Type B pancreatic cell (in vitro differentiated cells): ENCODE measurements at regions not wholly inside any gene's neighbourhood (a gene's known extent, or its start where the extent isn't known, plus 50 kb on each side); places are given as distances from the start of the nearest gene placed in this dataset.

Experiments used
- DNase-seq: peaks from one replicate; pipeline ENCODE4 v3.0.0; 2021; ENCODE audit warnings: mixed read lengths; ENCODE audit not compliant: unreplicated experiment; ENCODE audit errors: extremely low spot score
- H3K27ac Mint-ChIP-seq: 2 replicates; pipeline ENCODE4 v1.8.0; 2021; ENCODE audit warnings: mild to moderate bottlenecking, mixed read lengths
- H3K27me3 Mint-ChIP-seq: 2 replicates; pipeline ENCODE4 v1.8.0; 2021; ENCODE audit warnings: mixed read lengths
- H3K36me3 Mint-ChIP-seq: 2 replicates; pipeline ENCODE4 v1.8.0; 2021; ENCODE audit warnings: mixed read lengths
- H3K4me1 Mint-ChIP-seq: one replicate; pipeline ENCODE4 v1.8.0; 2021; ENCODE audit warnings: mixed read lengths; ENCODE audit not compliant: unreplicated experiment
- H3K4me3 Mint-ChIP-seq: 2 replicates; pipeline ENCODE4 v1.8.0; 2021; ENCODE audit warnings: mild to moderate bottlenecking, mixed read lengths
- H3K9me3 Mint-ChIP-seq: 2 replicates; pipeline ENCODE4 v1.8.0; 2021; ENCODE audit warnings: mixed read lengths
- TF ChIP-seq, protein P1 (sequence below): fragments of 200-600 bp; sonication (generic); conservative IDR thresholded peaks from 2 replicates; pipeline ENCODE4 v1.5.0; 2021; ENCODE audit warnings: antibody characterized with exemption, mild to moderate bottlenecking

DNA sequence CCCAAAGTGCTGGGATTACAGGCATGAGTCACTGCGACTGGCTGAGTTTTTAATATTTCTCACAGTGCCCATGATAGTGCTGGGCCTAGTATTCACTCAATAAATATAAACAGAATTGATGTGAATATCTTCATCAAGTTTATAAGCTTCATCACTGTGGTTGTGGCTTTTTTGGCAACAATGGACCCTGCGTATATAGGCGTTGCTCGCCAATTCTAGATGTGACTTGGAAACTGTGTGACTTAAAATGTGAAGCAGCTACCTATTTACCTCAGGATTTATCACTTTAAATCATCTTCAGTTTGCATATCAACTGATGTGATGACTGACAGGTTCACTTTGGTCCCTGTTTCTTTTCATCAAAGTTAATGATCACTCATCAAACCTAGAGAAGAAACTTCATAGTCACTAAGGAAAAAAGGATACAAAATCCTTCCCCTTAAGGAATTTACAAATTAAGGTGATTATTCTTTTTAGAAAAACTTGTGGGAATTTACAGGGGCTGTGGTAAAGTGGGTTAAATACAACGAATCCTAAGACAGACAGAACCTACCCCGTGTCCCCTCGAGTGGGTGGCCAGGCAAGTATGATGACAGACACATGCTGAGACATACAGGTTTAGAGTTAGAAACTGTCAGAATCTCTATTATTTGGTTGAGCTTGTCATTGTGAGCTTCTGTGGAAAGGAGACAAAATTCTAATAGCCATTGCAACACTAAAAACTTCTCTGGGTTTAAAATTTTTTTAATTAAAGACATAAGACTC is 101.3 kb downstream of the AKAP11 start:
- H3K27me3 Mint-ChIP-seq: peaks cover 3% of the 10 kb centered on the region
- no peaks in the 10 kb centered on the region for H3K4me1 Mint-ChIP-seq
- no peak overlapping the region for H3K4me3 Mint-ChIP-seq
- no peak for DNase-seq
- H3K36me3 Mint-ChIP-seq: peaks cover 3% of the 10 kb centered on the region
- H3K27ac Mint-ChIP-seq: no peak overlapping the region
- H3K9me3 Mint-ChIP-seq: no peaks in the 10 kb centered on the region
- TF ChIP-seq, protein P1, sequence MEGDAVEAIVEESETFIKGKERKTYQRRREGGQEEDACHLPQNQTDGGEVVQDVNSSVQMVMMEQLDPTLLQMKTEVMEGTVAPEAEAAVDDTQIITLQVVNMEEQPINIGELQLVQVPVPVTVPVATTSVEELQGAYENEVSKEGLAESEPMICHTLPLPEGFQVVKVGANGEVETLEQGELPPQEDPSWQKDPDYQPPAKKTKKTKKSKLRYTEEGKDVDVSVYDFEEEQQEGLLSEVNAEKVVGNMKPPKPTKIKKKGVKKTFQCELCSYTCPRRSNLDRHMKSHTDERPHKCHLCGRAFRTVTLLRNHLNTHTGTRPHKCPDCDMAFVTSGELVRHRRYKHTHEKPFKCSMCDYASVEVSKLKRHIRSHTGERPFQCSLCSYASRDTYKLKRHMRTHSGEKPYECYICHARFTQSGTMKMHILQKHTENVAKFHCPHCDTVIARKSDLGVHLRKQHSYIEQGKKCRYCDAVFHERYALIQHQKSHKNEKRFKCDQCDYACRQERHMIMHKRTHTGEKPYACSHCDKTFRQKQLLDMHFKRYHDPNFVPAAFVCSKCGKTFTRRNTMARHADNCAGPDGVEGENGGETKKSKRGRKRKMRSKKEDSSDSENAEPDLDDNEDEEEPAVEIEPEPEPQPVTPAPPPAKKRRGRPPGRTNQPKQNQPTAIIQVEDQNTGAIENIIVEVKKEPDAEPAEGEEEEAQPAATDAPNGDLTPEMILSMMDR: no peak

DNA sequence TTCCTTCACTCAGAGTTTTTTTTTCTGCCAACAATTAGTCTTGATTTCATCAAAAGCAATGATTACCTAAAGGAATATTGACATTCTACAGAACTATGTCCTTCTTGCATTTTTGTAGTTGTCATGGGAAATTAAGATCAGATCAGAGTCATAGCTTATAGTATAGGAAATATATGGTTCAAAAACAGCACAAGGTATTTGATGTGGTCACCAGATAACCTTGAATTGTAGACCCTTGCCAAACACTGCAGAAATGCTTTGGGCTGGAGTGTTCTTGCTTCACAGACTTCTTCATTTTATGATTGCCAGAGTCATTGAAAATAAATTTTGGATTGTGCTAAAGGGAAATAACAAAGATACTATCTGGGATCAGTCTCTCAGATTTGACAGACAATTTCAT is 103.7 kb downstream of the AKAP11 start:
- peaks cover 3% of the 10 kb centered on the region for H3K27me3 Mint-ChIP-seq
- no peak for DNase-seq
- no peak overlapping the region for H3K4me3 Mint-ChIP-seq
- H3K4me1 Mint-ChIP-seq: no peaks in the 10 kb centered on the region
- TF ChIP-seq, protein P1: no peak
- H3K36me3 Mint-ChIP-seq: peaks cover 3% of the 10 kb centered on the region
- H3K9me3 Mint-ChIP-seq: no peaks in the 10 kb centered on the region
- no peak overlapping the region for H3K27ac Mint-ChIP-seq

DNA sequence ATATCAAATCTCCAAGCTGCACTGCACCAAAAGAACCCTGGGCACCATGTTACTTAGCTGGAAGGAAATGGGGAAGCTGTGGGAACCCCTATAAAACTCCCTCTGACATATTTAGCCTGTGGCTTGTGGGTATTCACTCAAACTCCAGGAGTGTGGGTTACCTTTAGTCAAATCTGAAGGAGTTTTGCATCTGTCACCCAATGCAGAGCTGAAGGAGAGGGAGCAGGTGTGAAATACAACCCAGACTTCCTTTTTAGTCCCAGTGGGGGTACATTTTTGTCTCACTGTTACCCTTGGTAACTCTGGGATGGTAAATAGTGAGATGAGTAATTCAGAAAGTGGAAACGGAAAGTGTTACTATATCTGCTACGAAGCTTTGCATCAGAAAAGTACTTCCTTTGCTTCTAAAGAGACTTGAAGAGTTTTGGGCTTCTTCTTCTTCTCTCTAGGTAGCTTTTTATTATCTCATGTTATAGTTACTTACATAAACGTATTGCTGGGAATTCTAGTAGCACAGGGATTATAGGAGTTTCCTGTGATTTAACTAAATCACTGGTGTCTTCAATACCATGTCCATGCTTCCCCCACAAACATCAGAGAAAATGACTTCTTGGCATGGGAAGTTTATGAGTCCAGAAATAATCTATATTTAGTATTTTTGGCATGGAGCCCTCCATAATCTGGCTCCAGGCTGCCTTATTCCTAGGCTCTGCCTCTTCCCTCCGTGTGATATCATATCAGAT is 105.9 kb downstream of the AKAP11 start:
- TF ChIP-seq, protein P1: no peak
- Mint-ChIP-seq H3K27me3 (no peaks in the 10 kb centered on the region), H3K36me3 (no peaks in the 10 kb centered on the region), H3K9me3 (no peaks in the 10 kb centered on the region), H3K27ac (no peak overlapping the region), H3K4me1 (no peaks in the 10 kb centered on the region), H3K4me3 (no peak overlapping the region)
- DNase-seq: no peak

DNA sequence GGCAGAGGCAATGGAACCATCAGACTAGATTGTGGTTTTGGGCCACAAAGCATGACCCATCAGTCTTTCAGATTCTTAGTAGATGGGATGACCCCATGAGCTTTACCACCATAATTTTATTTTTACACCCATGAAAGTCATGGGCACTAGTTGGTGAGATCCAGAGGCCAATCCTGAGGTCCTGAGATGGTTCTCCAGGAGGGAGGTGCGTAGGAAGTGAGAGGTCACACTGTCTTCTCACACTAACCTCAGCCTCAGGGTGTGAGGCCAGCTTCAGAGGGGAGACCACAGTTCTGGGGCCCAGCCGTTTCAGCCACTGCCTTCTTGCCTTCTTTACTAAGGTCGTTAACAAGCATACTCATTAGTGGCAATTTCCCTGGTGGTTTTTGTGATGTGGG is 106.4 kb downstream of the AKAP11 start:
- H3K27ac Mint-ChIP-seq: no peak overlapping the region
- H3K4me3 Mint-ChIP-seq: no peak overlapping the region
- H3K27me3 Mint-ChIP-seq: no peaks in the 10 kb centered on the region
- H3K9me3 Mint-ChIP-seq: no peaks in the 10 kb centered on the region
- H3K36me3 Mint-ChIP-seq: no peaks in the 10 kb centered on the region
- DNase-seq: no peak
- TF ChIP-seq, protein P1: no peak
- no peaks in the 10 kb centered on the region for H3K4me1 Mint-ChIP-seq

DNA sequence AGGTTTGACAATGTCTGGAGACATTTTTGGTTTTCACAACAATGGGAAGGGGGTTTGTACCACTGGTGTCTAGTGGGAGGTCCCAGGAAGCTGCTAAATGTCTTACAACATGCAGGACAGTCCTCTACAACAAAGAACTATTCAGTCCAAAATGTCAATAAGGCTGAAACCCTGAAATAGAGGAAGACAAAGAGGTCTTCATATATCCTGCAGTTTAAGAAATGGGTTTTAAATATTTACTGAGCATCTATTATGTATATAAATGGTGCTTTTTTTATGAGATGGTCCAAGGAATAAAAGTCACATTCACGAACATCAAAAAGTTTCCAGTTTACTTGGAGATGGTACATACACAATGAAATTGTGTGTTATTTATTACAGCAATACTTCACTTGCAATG is 107.3 kb downstream of the AKAP11 start:
- H3K9me3 Mint-ChIP-seq: peaks cover 4% of the 10 kb centered on the region
- no peak overlapping the region for H3K4me3 Mint-ChIP-seq
- H3K27ac Mint-ChIP-seq: no peak overlapping the region
- TF ChIP-seq, protein P1: no peak
- DNase-seq: no peak
- H3K27me3 Mint-ChIP-seq: no peaks in the 10 kb centered on the region
- no peaks in the 10 kb centered on the region for H3K36me3 Mint-ChIP-seq
- no peaks in the 10 kb centered on the region for H3K4me1 Mint-ChIP-seq
